Jurkat, Clone E6-1 (cell line): ENCODE measurements at regions not wholly inside any gene's neighbourhood (a gene's known extent, or its start where the extent isn't known, plus 50 kb on each side); places are given as distances from the start of the nearest gene placed in this dataset.

Source experiments
- DNase-seq: peaks from one replicate; pipeline ENCODE4 v3.0.0-alpha.2; 2011; ENCODE audit warnings: low read depth, low spot score
- H3K4me3 ChIP-seq: 2 replicates; pipeline ENCODE4 v1.5.1; 2011; ENCODE audit warnings: mild to moderate bottlenecking, low read length, control low read depth, moderate library complexity

GRCh38 chr5:3266861-3267260 is 328.8 kb upstream of the IRX1 start:
- H3K4me3 ChIP-seq, result no peak overlapping the region

GRCh38 chr5:3265936-3266335 is 329.7 kb upstream of the IRX1 start:
- no peak overlapping the region for H3K4me3 ChIP-seq
- DNase-seq, result no peak

More at GRCh38 chr5:3266861-3267260, 328.8 kb upstream of the IRX1 start:
- no peak for DNase-seq

GRCh38 chr5:3265131-3265885 is 330.3 kb upstream of the IRX1 start:
- H3K4me3 ChIP-seq, result no peak overlapping the region
- DNase-seq, result no peak

- DNase-seq, result no peak
- no peak overlapping the region for H3K4me3 ChIP-seq
These were observed 333.2 kb upstream of the IRX1 start for GRCh38 chr5:3262451-3262850.

GRCh38 chr5:3261081-3261480 is 334.6 kb upstream of the IRX1 start:
- no peak overlapping the region for H3K4me3 ChIP-seq
- no peak for DNase-seq

- no peak for DNase-seq
- no peak overlapping the region for H3K4me3 ChIP-seq
These were observed 337.6 kb upstream of the IRX1 start for GRCh38 chr5:3258050-3258449.

- DNase-seq, result no peak
- H3K4me3 ChIP-seq, result no peak overlapping the region
These were observed 343.4 kb upstream of the IRX1 start for GRCh38 chr5:3252235-3252634.

GRCh38 chr5:3251784-3252183 is 343.8 kb upstream of the IRX1 start:
- H3K4me3 ChIP-seq, result no peak overlapping the region
- no peak for DNase-seq

GRCh38 chr5:3249401-3249800 is 346.2 kb upstream of the IRX1 start:
- no peak for DNase-seq
- no peak overlapping the region for H3K4me3 ChIP-seq

GRCh38 chr5:3237276-3237868 is 358.3 kb upstream of the IRX1 start:
- H3K4me3 ChIP-seq, result no peak overlapping the region
- DNase-seq, result no peak

GRCh38 chr5:3234566-3234965 is 361.1 kb upstream of the IRX1 start:
- DNase-seq, result no peak
- H3K4me3 ChIP-seq, result no peak overlapping the region

GRCh38 chr5:3230941-3231340 is 364.7 kb upstream of the IRX1 start:
- no peak overlapping the region for H3K4me3 ChIP-seq
- no peak for DNase-seq

- H3K4me3 ChIP-seq, result no peak overlapping the region
- no peak for DNase-seq
These were observed 365.4 kb upstream of the IRX1 start for GRCh38 chr5:3230254-3230653.

- no peak for DNase-seq
- H3K4me3 ChIP-seq, result no peak overlapping the region
These were observed 369.3 kb upstream of the IRX1 start for GRCh38 chr5:3226196-3226920.

- DNase-seq, result no peak
- no peak overlapping the region for H3K4me3 ChIP-seq
These were observed 370.3 kb upstream of the IRX1 start for GRCh38 chr5:3225201-3225960.

- no peak overlapping the region for H3K4me3 ChIP-seq
- DNase-seq, result no peak
These were observed 372.7 kb upstream of the IRX1 start for GRCh38 chr5:3222924-3223323.

- no peak overlapping the region for H3K4me3 ChIP-seq
- no peak for DNase-seq
These were observed 374.2 kb upstream of the IRX1 start for GRCh38 chr5:3221432-3221831.

- H3K4me3 ChIP-seq, result no peak overlapping the region
- no peak for DNase-seq
These were observed 374.9 kb upstream of the IRX1 start for GRCh38 chr5:3220638-3221288.

GRCh38 chr5:3220201-3220600 is 375.4 kb upstream of the IRX1 start:
- no peak for DNase-seq
- H3K4me3 ChIP-seq, result no peak overlapping the region
